IMR-90 (cell line): ENCODE measurements at regions not wholly inside any gene's neighbourhood (a gene's known extent, or its start where the extent isn't known, plus 50 kb on each side); places are given as distances from the start of the nearest gene placed in this dataset.

Source experiments
- ATAC-seq: fragments of 200-7000 bp; cut with Tn5 transposase; 2 replicates; pipeline ENCODE4 v1.9.1; 2020; ENCODE audit warnings: low read depth, mild to moderate bottlenecking, moderate library complexity
- BruUV-seq: library from RNA; stranded (reverse); fragments of 400-500 nt; replicated peaks from 2 replicates; lab custom pipeline; 2021; lab: Mats Ljungman, UMichigan
- CTCF ChIA-PET: fragments of 300-600 bp; formaldehyde crosslinking; extraction: SDS; loops from one replicate; lab custom pipeline; 2021; ENCODE audit warnings: antibody characterized with exemption; lab: Yijun Ruan, JAX
- POLR2A ChIA-PET: fragments of 300-600 bp; sonication (Branson Sonifier 250); formaldehyde crosslinking; loops from one replicate; lab custom pipeline; 2022; ENCODE audit warnings: antibody characterized with exemption; ENCODE audit not compliant: unreplicated experiment; lab: Charles Lee
- DNase-seq: peaks from one replicate; pipeline ENCODE4 v3.0.0; 2013
- H2AFZ ChIP-seq: replicated peaks from 2 replicates; pipeline ENCODE3; 2013; ENCODE audit warnings: low read length, mild to moderate bottlenecking; ENCODE audit not compliant: poor library complexity
- H2AK5ac ChIP-seq: 2 replicates; pipeline ENCODE4 v1.6.1; 2013; ENCODE audit warnings: low read depth, low read length, inconsistent platforms
- H2AK9ac ChIP-seq: replicated peaks from 2 replicates; pipeline ENCODE3; 2013; ENCODE audit warnings: mild to moderate bottlenecking, low read depth, low read length, moderate library complexity; ENCODE audit not compliant: poor library complexity
- H2BK120ac ChIP-seq: 2 replicates; pipeline ENCODE4 v1.6.1; 2013; ENCODE audit warnings: low read depth, low read length, inconsistent platforms
- H2BK15ac ChIP-seq: 3 replicates; pipeline ENCODE4 v1.6.1; 2013; ENCODE audit warnings: low read depth, low read length, inconsistent platforms
- H2BK20ac ChIP-seq: 2 replicates; pipeline ENCODE4 v1.6.1; 2013; ENCODE audit warnings: low read depth, mild to moderate bottlenecking, inconsistent platforms, low read length, moderate library complexity
- H2BK5ac ChIP-seq: 2 replicates; pipeline ENCODE4 v1.6.1; 2013; ENCODE audit warnings: mild to moderate bottlenecking, low read depth, low read length, inconsistent platforms; ENCODE audit not compliant: poor library complexity, severe bottlenecking
- H3K14ac ChIP-seq: replicated peaks from 2 replicates; pipeline ENCODE4 v1.6.1; 2013; ENCODE audit warnings: low read depth, low read length, inconsistent platforms
- H3K18ac ChIP-seq: 2 replicates; pipeline ENCODE4 v1.6.1; 2013; ENCODE audit warnings: low read depth, low read length, control low read depth
- H3K23ac ChIP-seq: 2 replicates; pipeline ENCODE4 v1.6.1; 2013; ENCODE audit warnings: low read depth, low read length, inconsistent platforms
- H3K27ac ChIP-seq: 2 replicates; pipeline ENCODE4 v1.5.1; 2013; ENCODE audit warnings: mild to moderate bottlenecking, control low read depth, low read length; ENCODE audit not compliant: insufficient read depth
- H3K27me3 ChIP-seq: 2 replicates; pipeline ENCODE4 v1.6.1; 2013; ENCODE audit warnings: low read length; ENCODE audit not compliant: control insufficient read depth, insufficient read depth
- H3K36me3 ChIP-seq: 2 replicates; pipeline ENCODE4 v1.6.1; 2013; ENCODE audit warnings: low read length, mixed read lengths; ENCODE audit not compliant: control insufficient read depth, insufficient read depth
- H3K4ac ChIP-seq: 2 replicates; pipeline ENCODE4 v1.6.1; 2013; ENCODE audit warnings: low read depth, low read length, inconsistent platforms
- H3K4me1 ChIP-seq: 2 replicates; pipeline ENCODE4 v1.6.1; 2013; ENCODE audit warnings: low read length, mixed read lengths; ENCODE audit not compliant: control insufficient read depth, insufficient read depth
- H3K4me2 ChIP-seq: 2 replicates; pipeline ENCODE4 v1.6.1; 2013; ENCODE audit warnings: low read depth, mild to moderate bottlenecking, control low read depth, low read length, moderate library complexity
- H3K4me3 ChIP-seq: 2 replicates; pipeline ENCODE4 v1.5.1; 2013; ENCODE audit warnings: low read depth, mild to moderate bottlenecking, control low read depth, low read length, moderate library complexity; ENCODE audit not compliant: insufficient read depth
- H3K56ac ChIP-seq: 2 replicates; pipeline ENCODE4 v1.6.1; 2013; ENCODE audit warnings: low read length, inconsistent platforms; ENCODE audit not compliant: insufficient read depth; ENCODE audit errors: extremely low read depth
- H3K79me1 ChIP-seq, 2 experiments: 2 replicates each; pipeline ENCODE4 v1.6.1; 2013; ENCODE audit warnings: low read length in 2 of 2, inconsistent platforms in 1 of 2, low read depth in 1 of 2
- H3K9ac ChIP-seq: 2 replicates; pipeline ENCODE4 v1.6.1; 2013; ENCODE audit warnings: low read depth, low read length, control low read depth
- H3K9me1 ChIP-seq: 2 replicates; pipeline ENCODE4 v1.6.1; 2013; ENCODE audit warnings: low read length, inconsistent platforms; ENCODE audit not compliant: insufficient read depth
- H3K9me3 ChIP-seq: 2 replicates; pipeline ENCODE4 v1.6.1; 2013; ENCODE audit warnings: low read length; ENCODE audit not compliant: control insufficient read depth, insufficient read depth
- H4K20me1 ChIP-seq: 2 replicates; pipeline ENCODE4 v1.6.1; 2013; ENCODE audit warnings: low read length, inconsistent platforms; ENCODE audit not compliant: insufficient read depth
- H4K5ac ChIP-seq: 2 replicates; pipeline ENCODE4 v1.6.1; 2013; ENCODE audit warnings: mild to moderate bottlenecking, low read depth, low read length, control low read depth
- H4K8ac ChIP-seq, 2 experiments: 2 replicates each; pipeline ENCODE4 v1.6.1; 2013; ENCODE audit warnings: low read depth in 2 of 2, low read length in 2 of 2, control low read depth in 1 of 2, inconsistent platforms in 1 of 2
- H4K91ac ChIP-seq: 2 replicates; pipeline ENCODE4 v1.6.1; 2013; ENCODE audit warnings: low read depth, low read length, inconsistent platforms; ENCODE audit not compliant: insufficient read depth
- BHLHE40 ChIP-seq: fragments of 150-350 bp; IDR thresholded peaks from 2 replicates; pipeline ENCODE4 v1.6.1; 2016; ENCODE audit warnings: mild to moderate bottlenecking, low read depth, low read length
- CEBPB ChIP-seq: IDR thresholded peaks from 2 replicates; pipeline ENCODE4 v1.6.1; 2012; ENCODE audit warnings: low read depth, low read length, improper control_type of control experiment
- CHD1 ChIP-seq: IDR thresholded peaks from 2 replicates; pipeline ENCODE4 v1.6.1; 2012; ENCODE audit warnings: low read depth, low read length, improper control_type of control experiment
- FOS ChIP-seq: fragments of 150-350 bp; IDR thresholded peaks from 2 replicates; pipeline ENCODE4 v1.6.1; 2016; ENCODE audit warnings: low read depth, low read length
- MAFK ChIP-seq: IDR thresholded peaks from 2 replicates; pipeline ENCODE4 v1.6.1; 2012; ENCODE audit warnings: low read depth, low read length, improper control_type of control experiment
- MAZ ChIP-seq: IDR thresholded peaks from 2 replicates; pipeline ENCODE4 v1.6.1; 2012; ENCODE audit warnings: low read depth, mild to moderate bottlenecking, low read length, improper control_type of control experiment, moderate library complexity, borderline replicate concordance
- MXI1 ChIP-seq: IDR thresholded peaks from 2 replicates; pipeline ENCODE4 v1.6.1; 2012; ENCODE audit warnings: low read depth, mild to moderate bottlenecking, low read length, moderate library complexity, borderline replicate concordance
- NFE2L2 ChIP-seq: fragments of 150-350 bp; IDR thresholded peaks from 2 replicates; pipeline ENCODE4 v1.6.1; 2016; ENCODE audit warnings: low read depth, mild to moderate bottlenecking, low read length
- POLR2A ChIP-seq: IDR thresholded peaks from 2 replicates; pipeline ENCODE4 v1.6.1; 2012; ENCODE audit warnings: mild to moderate bottlenecking, low read depth, low read length
- RAD21 ChIP-seq: IDR thresholded peaks from 2 replicates; pipeline ENCODE4 v1.6.1; 2012; ENCODE audit warnings: low read length, improper control_type of control experiment
- RCOR1 ChIP-seq: IDR thresholded peaks from 2 replicates; pipeline ENCODE4 v1.6.1; 2012; ENCODE audit warnings: mild to moderate bottlenecking, low read length, improper control_type of control experiment; ENCODE audit not compliant: insufficient replicate concordance
- RFX5 ChIP-seq: IDR thresholded peaks from 2 replicates; pipeline ENCODE4 v1.8.0; 2012; ENCODE audit warnings: low read depth, mild to moderate bottlenecking, low read length, moderate library complexity
- SMC3 ChIP-seq: fragments of 150-350 bp; IDR thresholded peaks from 2 replicates; pipeline ENCODE4 v1.6.1; 2016; ENCODE audit warnings: low read depth, mild to moderate bottlenecking, antibody characterized with exemption, low read length, moderate library complexity
- WGBS, 2 experiments: methylation state at CpG; one replicate each; pipeline versions ENCODE4 v1.1.5 to v1.1.7; 2013; ENCODE audit warnings: missing lambda C conversion rate in 2 of 2; ENCODE audit not compliant: insufficient read length in 1 of 2; ENCODE audit errors: extremely low coverage in 2 of 2; 5-methylcytosine and 5-hydroxymethylcytosine counted together
- dilution Hi-C: fragments of 300-500 bp; cut with HindIII; formaldehyde crosslinking; loops from one replicate; pipeline ENCODE4 v1.14.3; 2018; ENCODE audit warnings: low sequenced_read_pairs; ENCODE audit not compliant: unreplicated experiment
- in situ Hi-C: fragments of 300-500 bp; cut with MboI; formaldehyde crosslinking; loops from 3 replicates; pipeline ENCODE4 v1.14.3; 2019; ENCODE audit warnings: low sequenced_read_pairs, inconsistent platforms, mixed read lengths
- intact Hi-C: fragments of 100-400 bp; cut with micrococcal nuclease; formaldehyde crosslinking; loops from 2 replicates; pipeline ENCODE4 v1.10.0; 2022
- TF ChIP-seq, protein P1 (sequence below): fragments of 150-350 bp; IDR thresholded peaks from 2 replicates; pipeline ENCODE4 v1.6.1; 2016; ENCODE audit warnings: low read depth, mild to moderate bottlenecking, low read length, moderate library complexity, borderline replicate concordance
- TF ChIP-seq, protein P2 (sequence below): conservative IDR thresholded peaks from 2 replicates; pipeline ENCODE4 v1.5.1; 2012; ENCODE audit warnings: mild to moderate bottlenecking, low read depth, low read length, improper control_type of control experiment
- TF ChIP-seq, protein P3 (sequence below): fragments of 150-350 bp; IDR thresholded peaks from 2 replicates; pipeline ENCODE4 v1.6.1; 2017; ENCODE audit warnings: mild to moderate bottlenecking, antibody characterized with exemption, low read length, low read depth

DNA sequence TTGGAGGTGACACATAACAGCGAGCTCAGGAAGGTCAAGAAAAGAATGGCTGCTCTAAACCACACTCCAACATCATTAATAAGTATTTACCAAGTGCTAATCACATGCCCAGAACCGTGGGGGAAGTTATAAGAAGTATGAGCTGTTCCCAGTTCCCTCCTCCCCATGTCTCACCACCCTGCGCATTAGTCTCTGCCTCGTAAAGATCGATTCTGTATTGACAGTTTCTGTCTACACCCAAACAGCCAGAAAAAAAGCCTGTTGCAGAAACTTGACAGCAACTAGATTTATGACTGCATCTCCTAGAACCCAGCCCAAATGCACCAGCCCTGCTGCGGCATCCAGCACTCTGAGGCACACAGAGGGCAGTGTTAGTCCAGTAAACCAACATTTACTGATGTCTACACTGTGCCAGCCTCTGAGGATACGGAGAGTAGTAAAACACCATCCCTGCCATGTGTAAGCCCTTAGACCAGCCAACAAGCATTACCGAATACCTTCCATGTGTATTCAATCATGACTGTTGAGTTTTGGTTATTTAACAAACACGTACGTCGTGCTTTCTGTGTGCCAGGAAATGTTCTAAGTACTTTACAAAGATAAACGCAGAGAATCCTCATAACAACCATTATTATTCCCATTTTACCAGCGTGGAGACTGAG lies 63.6 kb upstream of the ZBTB40 start:
- peaks cover 65% of the 10 kb centered on the region for H3K27me3 ChIP-seq
- in situ Hi-C loops: no loop called here

More for the DNA sequence above, 63.6 kb upstream of the ZBTB40 start:
- DNase-seq (no peak), ATAC-seq (no peak)
- H3K79me1 ChIP-seq: no peaks in the 10 kb centered on the region
- H2BK5ac ChIP-seq: no peak overlapping the region
- H2BK20ac ChIP-seq: no peak overlapping the region
- no peak overlapping the region for H3K9ac ChIP-seq
- H3K4me2 ChIP-seq: no peak overlapping the region
- H3K27ac ChIP-seq: no peak overlapping the region
- H4K20me1 ChIP-seq: no peaks in the 10 kb centered on the region
- no peak overlapping the region for H4K91ac ChIP-seq
- no peak overlapping the region for H3K14ac ChIP-seq
- intact Hi-C loops: no loop called here
- no peak overlapping the region for H3K18ac ChIP-seq
- H3K56ac ChIP-seq: no peak overlapping the region
- no peaks in the 10 kb centered on the region for H3K4me1 ChIP-seq
- no peaks in the 10 kb centered on the region for H3K36me3 ChIP-seq
- H3K23ac ChIP-seq: no peak overlapping the region
- no peak overlapping the region for H4K8ac ChIP-seq
- no peak overlapping the region for H3K4ac ChIP-seq
- peaks cover 5% of the 10 kb centered on the region; the same call in 1 of the 2 replicates for H3K9me3 ChIP-seq
- H2AFZ ChIP-seq: no peak overlapping the region
- H2AK5ac ChIP-seq: no peak overlapping the region
- H2BK120ac ChIP-seq: no peak overlapping the region
- H4K5ac ChIP-seq: no peak overlapping the region
- H3K4me3 ChIP-seq: no peak overlapping the region
- TF ChIP-seq CEBPB (no peak), MAFK (no peak), BHLHE40 (no peak), SMC3 (no peak), NFE2L2 (no peak), MAZ (no peak), RAD21 (no peak), FOS (no peak), RFX5 (no peak), POLR2A (no peak), CHD1 (no peak), RCOR1 (no peak), MXI1 (no peak)
- TF ChIP-seq, protein P1, sequence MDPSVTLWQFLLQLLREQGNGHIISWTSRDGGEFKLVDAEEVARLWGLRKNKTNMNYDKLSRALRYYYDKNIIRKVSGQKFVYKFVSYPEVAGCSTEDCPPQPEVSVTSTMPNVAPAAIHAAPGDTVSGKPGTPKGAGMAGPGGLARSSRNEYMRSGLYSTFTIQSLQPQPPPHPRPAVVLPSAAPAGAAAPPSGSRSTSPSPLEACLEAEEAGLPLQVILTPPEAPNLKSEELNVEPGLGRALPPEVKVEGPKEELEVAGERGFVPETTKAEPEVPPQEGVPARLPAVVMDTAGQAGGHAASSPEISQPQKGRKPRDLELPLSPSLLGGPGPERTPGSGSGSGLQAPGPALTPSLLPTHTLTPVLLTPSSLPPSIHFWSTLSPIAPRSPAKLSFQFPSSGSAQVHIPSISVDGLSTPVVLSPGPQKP: no peak
- TF ChIP-seq, protein P2, sequence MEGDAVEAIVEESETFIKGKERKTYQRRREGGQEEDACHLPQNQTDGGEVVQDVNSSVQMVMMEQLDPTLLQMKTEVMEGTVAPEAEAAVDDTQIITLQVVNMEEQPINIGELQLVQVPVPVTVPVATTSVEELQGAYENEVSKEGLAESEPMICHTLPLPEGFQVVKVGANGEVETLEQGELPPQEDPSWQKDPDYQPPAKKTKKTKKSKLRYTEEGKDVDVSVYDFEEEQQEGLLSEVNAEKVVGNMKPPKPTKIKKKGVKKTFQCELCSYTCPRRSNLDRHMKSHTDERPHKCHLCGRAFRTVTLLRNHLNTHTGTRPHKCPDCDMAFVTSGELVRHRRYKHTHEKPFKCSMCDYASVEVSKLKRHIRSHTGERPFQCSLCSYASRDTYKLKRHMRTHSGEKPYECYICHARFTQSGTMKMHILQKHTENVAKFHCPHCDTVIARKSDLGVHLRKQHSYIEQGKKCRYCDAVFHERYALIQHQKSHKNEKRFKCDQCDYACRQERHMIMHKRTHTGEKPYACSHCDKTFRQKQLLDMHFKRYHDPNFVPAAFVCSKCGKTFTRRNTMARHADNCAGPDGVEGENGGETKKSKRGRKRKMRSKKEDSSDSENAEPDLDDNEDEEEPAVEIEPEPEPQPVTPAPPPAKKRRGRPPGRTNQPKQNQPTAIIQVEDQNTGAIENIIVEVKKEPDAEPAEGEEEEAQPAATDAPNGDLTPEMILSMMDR: no peak
- TF ChIP-seq, protein P3, sequence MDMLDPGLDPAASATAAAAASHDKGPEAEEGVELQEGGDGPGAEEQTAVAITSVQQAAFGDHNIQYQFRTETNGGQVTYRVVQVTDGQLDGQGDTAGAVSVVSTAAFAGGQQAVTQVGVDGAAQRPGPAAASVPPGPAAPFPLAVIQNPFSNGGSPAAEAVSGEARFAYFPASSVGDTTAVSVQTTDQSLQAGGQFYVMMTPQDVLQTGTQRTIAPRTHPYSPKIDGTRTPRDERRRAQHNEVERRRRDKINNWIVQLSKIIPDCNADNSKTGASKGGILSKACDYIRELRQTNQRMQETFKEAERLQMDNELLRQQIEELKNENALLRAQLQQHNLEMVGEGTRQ: no peak
- dilution Hi-C loops: no loop called here
- ChIA-PET CTCF (no interaction called here), POLR2A (interaction anchor here (0.7 kb wide), 1 partner anchor 278 kb away, joined by 3 read pairs; no protein-coding TSS in a partner anchor)
- peak overlapping the region; percentile 40 for H2AK9ac ChIP-seq
- no TSS peak for BruUV-seq
- 80% methylated on average over 2 of the region's 13 CpGs; no CpG with 5 or more reads in 1 of the 2 experiments for WGBS, 2 experiments
- no peaks in the 10 kb centered on the region for H3K9me1 ChIP-seq
- no peak overlapping the region for H2BK15ac ChIP-seq
